Bronchial epithelial cell (primary cell): ENCODE measurements at regions not wholly inside any gene's neighbourhood (a gene's known extent, or its start where the extent isn't known, plus 50 kb on each side); places are given as distances from the start of the nearest gene placed in this dataset.

Experiments
- DNase-seq: peaks from one replicate; pipeline ENCODE4 v3.0.0-alpha.2; 2010; ENCODE audit warnings: low read depth
- FAIRE-seq: peaks from 2 replicates; lab custom pipeline; 2011; peaks lifted over from hg19 to GRCh38; lab: Jason Lieb, UNC
- H3K27me3 ChIP-seq: 2 replicates; pipeline ENCODE4 v1.5.1; 2011; ENCODE audit warnings: low read length; ENCODE audit not compliant: control insufficient read depth, insufficient read depth
- H3K36me3 ChIP-seq: 2 replicates; pipeline ENCODE4 v1.5.1; 2011; ENCODE audit warnings: low read length; ENCODE audit not compliant: control insufficient read depth, insufficient read depth
- H3K4me3 ChIP-seq: 2 replicates; pipeline ENCODE4 v1.5.1; 2011; ENCODE audit warnings: mild to moderate bottlenecking, low read depth, low read length, control low read depth
- CTCF ChIP-seq: IDR thresholded peaks from 2 replicates; pipeline ENCODE4 v1.5.1; 2011; ENCODE audit warnings: mild to moderate bottlenecking, moderate library complexity, low read length, control low read depth, inconsistent platforms; ENCODE audit not compliant: insufficient read depth, severe bottlenecking

- no peaks in the 10 kb centered on the region for H3K27me3 ChIP-seq
- no peak for TF ChIP-seq CTCF
- no peak overlapping the region for H3K4me3 ChIP-seq
- FAIRE-seq (no peak), DNase-seq (no peak)
- no peaks in the 10 kb centered on the region for H3K36me3 ChIP-seq
Observed at GRCh38 chr2:240247868-240248720, 107.6 kb upstream of the OTOS start.

- no peak for FAIRE-seq
- DNase-seq = no peak
- H3K36me3 ChIP-seq = no peaks in the 10 kb centered on the region
- no peak overlapping the region for H3K4me3 ChIP-seq
- TF ChIP-seq CTCF = no peak
- H3K27me3 ChIP-seq = no peaks in the 10 kb centered on the region
Observed at GRCh38 chr2:240248721-240249422, 108.4 kb upstream of the OTOS start.

- DNase-seq (peak; percentile 26), FAIRE-seq (no peak)
- H3K36me3 ChIP-seq = no peaks in the 10 kb centered on the region
Observed at GRCh38 chr2:240249423-240250149, 109.1 kb upstream of the OTOS start.

GRCh38 chr2:240250150-240250984, 109.9 kb upstream of the OTOS start:
- no peaks in the 10 kb centered on the region for H3K36me3 ChIP-seq
- H3K27me3 ChIP-seq = no peaks in the 10 kb centered on the region
- no peak for DNase-seq
- TF ChIP-seq CTCF = no peak
- no peak for FAIRE-seq
- H3K4me3 ChIP-seq = no peak overlapping the region

More at GRCh38 chr2:240249423-240250149, 109.1 kb upstream of the OTOS start:
- H3K27me3 ChIP-seq = no peaks in the 10 kb centered on the region
- no peak for TF ChIP-seq CTCF
- H3K4me3 ChIP-seq = no peak overlapping the region

GRCh38 chr2:240250985-240251847, 110.8 kb upstream of the OTOS start:
- no peak for TF ChIP-seq CTCF
- peak; percentile 71 for DNase-seq
- H3K36me3 ChIP-seq = no peaks in the 10 kb centered on the region
- no peak for FAIRE-seq
- no peaks in the 10 kb centered on the region for H3K27me3 ChIP-seq
- no peak overlapping the region for H3K4me3 ChIP-seq
